ENCODE measurements at regions not wholly inside any gene's neighbourhood (a gene's known extent, or its start where the extent isn't known, plus 50 kb on each side); places are given as distances from the start of the nearest gene placed in this dataset.

- no peaks in the 10 kb centered on the region for H3K4me1 ChIP-seq
- no peak for TF ChIP-seq Cebpa-rat (IDR thresholded peaks at IDR 0.05)
- no peaks in the 10 kb centered on the region for H4K20me1 ChIP-seq
- H3K4me2 ChIP-seq, result no peak overlapping the region
- no peaks in the 10 kb centered on the region for H3K9me3 ChIP-seq
- no peak overlapping the region for H3K4me3 ChIP-seq
- H3K9ac ChIP-seq, result no peak overlapping the region
- no peak overlapping the region for H3K27ac ChIP-seq
- H3K27me3 ChIP-seq, result no peaks in the 10 kb centered on the region
- no peaks in the 10 kb centered on the region for H3K36me3 ChIP-seq
These were observed 374.8 kb downstream of the PDGFC start for GRCh38 chr4:156596706-156597329.

GRCh38 chr4:156596026-156596425, 375.6 kb downstream of the PDGFC start:
- H4K20me1 ChIP-seq, result no peaks in the 10 kb centered on the region
- TF ChIP-seq Cebpa-rat (IDR thresholded peaks at IDR 0.05), result no peak
- H3K27me3 ChIP-seq, result no peaks in the 10 kb centered on the region
- no peaks in the 10 kb centered on the region for H3K4me1 ChIP-seq
- H3K4me3 ChIP-seq, result no peak overlapping the region
- H3K9ac ChIP-seq, result no peak overlapping the region
- no peaks in the 10 kb centered on the region for H3K36me3 ChIP-seq
- H3K4me2 ChIP-seq, result no peak overlapping the region
- no peak overlapping the region for H3K27ac ChIP-seq
- H3K9me3 ChIP-seq, result no peaks in the 10 kb centered on the region

- no peaks in the 10 kb centered on the region for H3K4me1 ChIP-seq
- no peak overlapping the region for H3K9ac ChIP-seq
- no peak overlapping the region for H3K4me3 ChIP-seq
- no peak for TF ChIP-seq Cebpa-rat (IDR thresholded peaks at IDR 0.05)
- H3K36me3 ChIP-seq, result no peaks in the 10 kb centered on the region
- no peak overlapping the region for H3K4me2 ChIP-seq
- no peak overlapping the region for H3K27ac ChIP-seq
- H3K9me3 ChIP-seq, result no peaks in the 10 kb centered on the region
- H3K27me3 ChIP-seq, result no peaks in the 10 kb centered on the region
- no peaks in the 10 kb centered on the region for H4K20me1 ChIP-seq
These were observed 376.6 kb downstream of the PDGFC start for GRCh38 chr4:156595041-156595440.

GRCh38 chr4:156594624-156595023, 377.0 kb downstream of the PDGFC start:
- no peak for TF ChIP-seq Cebpa-rat (IDR thresholded peaks at IDR 0.05)
- no peak overlapping the region for H3K9ac ChIP-seq
- no peaks in the 10 kb centered on the region for H3K27me3 ChIP-seq
- H3K4me1 ChIP-seq, result no peaks in the 10 kb centered on the region
- no peak overlapping the region for H3K4me3 ChIP-seq
- H3K9me3 ChIP-seq, result no peaks in the 10 kb centered on the region
- no peaks in the 10 kb centered on the region for H3K36me3 ChIP-seq
- H3K27ac ChIP-seq, result no peak overlapping the region
- H4K20me1 ChIP-seq, result no peaks in the 10 kb centered on the region
- H3K4me2 ChIP-seq, result no peak overlapping the region

- Histone ChIP-seq H3K4me1 (no peaks in the 10 kb centered on the region), H3K4me2 (no peak overlapping the region), H4K20me1 (no peaks in the 10 kb centered on the region), H3K4me3 (no peak overlapping the region), H3K36me3 (no peaks in the 10 kb centered on the region), H3K27me3 (no peaks in the 10 kb centered on the region), H3K9ac (no peak overlapping the region), H3K9me3 (no peaks in the 10 kb centered on the region), H3K27ac (no peak overlapping the region)
- TF ChIP-seq Cebpa-rat (IDR thresholded peaks at IDR 0.05), result no peak
These were observed 378.1 kb downstream of the PDGFC start for GRCh38 chr4:156593464-156593863.

DNA sequence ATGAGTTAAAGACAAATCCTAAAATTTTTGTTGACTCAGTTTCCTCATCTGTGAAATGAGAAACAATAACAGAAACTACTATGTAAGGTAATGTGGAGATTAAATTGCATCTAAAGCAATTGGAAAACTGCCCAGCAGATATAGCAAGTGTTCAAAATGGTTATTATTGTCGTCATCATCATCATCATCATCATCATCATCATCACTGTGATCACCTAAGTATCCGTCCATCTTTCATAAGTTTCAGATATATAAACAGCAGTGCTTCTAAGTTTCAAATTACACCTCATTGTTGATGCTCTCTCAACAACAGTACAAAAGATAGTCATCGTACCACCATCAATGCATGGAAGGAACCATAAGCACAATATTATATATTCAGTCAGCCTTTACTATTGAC, 379.9 kb downstream of the PDGFC start:
- H4K20me1 ChIP-seq, result no peaks in the 10 kb centered on the region
- H3K9me3 ChIP-seq, result no peaks in the 10 kb centered on the region
- H3K27ac ChIP-seq, result no peak overlapping the region
- no peak overlapping the region for H3K4me3 ChIP-seq
- no peaks in the 10 kb centered on the region for H3K27me3 ChIP-seq
- no peaks in the 10 kb centered on the region for H3K4me1 ChIP-seq
- no peak overlapping the region for H3K9ac ChIP-seq
- H3K4me2 ChIP-seq, result no peak overlapping the region
- H3K36me3 ChIP-seq, result no peaks in the 10 kb centered on the region
- TF ChIP-seq Cebpa-rat (IDR thresholded peaks at IDR 0.05), result no peak

DNA sequence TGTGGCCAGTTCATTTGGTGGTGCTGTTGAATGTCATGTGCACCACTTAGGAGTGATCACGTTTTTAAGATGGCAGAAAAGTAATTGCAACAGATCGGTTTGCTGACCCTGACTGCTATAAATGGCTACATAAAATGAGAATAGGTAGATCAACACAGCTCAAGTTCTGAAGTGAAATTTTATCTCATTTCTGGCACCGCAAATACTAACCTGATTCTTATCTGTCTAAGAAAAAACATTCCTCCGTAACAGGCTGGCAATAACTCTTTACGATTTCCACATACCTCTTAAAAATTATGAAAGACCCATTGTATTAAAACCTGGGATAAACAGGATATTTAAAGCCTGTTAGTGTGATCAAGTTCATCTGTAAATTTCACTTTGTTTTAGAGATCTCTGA, 387.5 kb downstream of the PDGFC start:
- no peak overlapping the region for H3K27ac ChIP-seq
- TF ChIP-seq Cebpa-rat (IDR thresholded peaks at IDR 0.05), result no peak
- H3K27me3 ChIP-seq, result no peaks in the 10 kb centered on the region
- no peaks in the 10 kb centered on the region for H3K4me1 ChIP-seq
- H4K20me1 ChIP-seq, result no peaks in the 10 kb centered on the region
- no peaks in the 10 kb centered on the region for H3K9me3 ChIP-seq
- H3K4me3 ChIP-seq, result no peak overlapping the region
- no peaks in the 10 kb centered on the region for H3K36me3 ChIP-seq
- no peak overlapping the region for H3K4me2 ChIP-seq
- H3K9ac ChIP-seq, result no peak overlapping the region

DNA sequence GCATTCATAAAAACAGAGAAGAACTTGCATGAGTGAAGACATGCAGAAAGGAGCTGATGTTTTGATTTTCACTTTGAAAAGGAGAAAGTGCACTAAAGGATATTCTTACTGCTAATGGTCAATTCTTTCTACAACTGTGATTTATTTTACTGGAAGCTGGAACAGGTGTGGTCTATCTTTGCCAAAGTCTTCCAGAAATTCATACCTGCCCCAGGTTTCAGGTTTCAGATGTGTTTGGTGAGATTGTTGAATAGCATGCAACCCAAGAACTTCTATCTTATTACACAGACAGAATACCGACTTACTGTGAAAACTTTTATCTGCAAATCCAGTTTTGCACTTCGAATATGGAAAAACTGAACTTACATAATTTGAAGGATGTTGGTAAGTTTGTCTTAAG, 388.3 kb downstream of the PDGFC start:
- no peak overlapping the region for H3K4me2 ChIP-seq
- no peak overlapping the region for H3K9ac ChIP-seq
- no peak for TF ChIP-seq Cebpa-rat (IDR thresholded peaks at IDR 0.05)
- H3K4me1 ChIP-seq, result no peaks in the 10 kb centered on the region
- H3K27me3 ChIP-seq, result no peaks in the 10 kb centered on the region
- H3K27ac ChIP-seq, result no peak overlapping the region
- H3K9me3 ChIP-seq, result no peaks in the 10 kb centered on the region
- H3K4me3 ChIP-seq, result no peak overlapping the region
- H3K36me3 ChIP-seq, result no peaks in the 10 kb centered on the region
- no peaks in the 10 kb centered on the region for H4K20me1 ChIP-seq

GRCh38 chr4:156581282-156582063, 390.1 kb downstream of the PDGFC start:
- Histone ChIP-seq H3K36me3 (no peaks in the 10 kb centered on the region), H3K4me1 (no peaks in the 10 kb centered on the region), H3K4me3 (no peak overlapping the region), H3K9ac (no peak overlapping the region), H3K27me3 (no peaks in the 10 kb centered on the region), H4K20me1 (no peaks in the 10 kb centered on the region), H3K9me3 (no peaks in the 10 kb centered on the region), H3K4me2 (no peak overlapping the region), H3K27ac (no peak overlapping the region)
- no peak for TF ChIP-seq Cebpa-rat (IDR thresholded peaks at IDR 0.05)

DNA sequence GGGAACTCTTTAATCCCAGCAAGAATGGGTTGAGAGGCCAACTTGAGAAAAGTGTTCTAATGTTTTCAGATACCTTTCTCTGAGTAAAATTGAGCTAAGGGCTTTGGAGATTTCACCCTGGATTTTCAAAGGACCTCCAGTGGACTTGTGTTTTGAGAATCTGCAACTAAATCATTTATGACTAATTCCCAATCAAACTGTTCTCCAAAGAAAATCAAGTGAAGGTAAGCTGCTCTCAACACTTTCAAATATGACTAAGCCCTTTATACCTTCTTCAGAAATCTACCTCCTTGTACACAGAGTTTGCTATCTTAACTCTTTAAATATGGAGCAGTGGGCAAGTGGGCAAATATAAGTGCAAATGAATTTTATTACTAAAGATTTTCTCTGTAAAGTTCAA, 392.9 kb downstream of the PDGFC start:
- Histone ChIP-seq H3K27me3 (no peaks in the 10 kb centered on the region), H3K4me3 (no peak overlapping the region), H3K27ac (no peak overlapping the region), H3K9me3 (no peaks in the 10 kb centered on the region), H3K4me2 (no peak overlapping the region), H4K20me1 (no peaks in the 10 kb centered on the region), H3K36me3 (no peaks in the 10 kb centered on the region), H3K4me1 (no peaks in the 10 kb centered on the region), H3K9ac (no peak overlapping the region)
- no peak for TF ChIP-seq Cebpa-rat (IDR thresholded peaks at IDR 0.05)

All from BLaER1 (cell line).